Stimulated activated CD4-positive, alpha-beta T cell treated with anti-CD3 and anti-CD28 coated beads, Interleukin-4, amount 100 ng/mL, for 48 hours (primary cell): ENCODE measurements at regions not wholly inside any gene's neighbourhood (a gene's known extent, or its start where the extent isn't known, plus 50 kb on each side); places are given as distances from the start of the nearest gene placed in this dataset.

Experiments
- DNase-seq, 2 donors: peaks; one replicate each; pipeline ENCODE4 v3.0.0-alpha.2; 2020; ENCODE audit warnings: low read depth in 2 of 2

DNA sequence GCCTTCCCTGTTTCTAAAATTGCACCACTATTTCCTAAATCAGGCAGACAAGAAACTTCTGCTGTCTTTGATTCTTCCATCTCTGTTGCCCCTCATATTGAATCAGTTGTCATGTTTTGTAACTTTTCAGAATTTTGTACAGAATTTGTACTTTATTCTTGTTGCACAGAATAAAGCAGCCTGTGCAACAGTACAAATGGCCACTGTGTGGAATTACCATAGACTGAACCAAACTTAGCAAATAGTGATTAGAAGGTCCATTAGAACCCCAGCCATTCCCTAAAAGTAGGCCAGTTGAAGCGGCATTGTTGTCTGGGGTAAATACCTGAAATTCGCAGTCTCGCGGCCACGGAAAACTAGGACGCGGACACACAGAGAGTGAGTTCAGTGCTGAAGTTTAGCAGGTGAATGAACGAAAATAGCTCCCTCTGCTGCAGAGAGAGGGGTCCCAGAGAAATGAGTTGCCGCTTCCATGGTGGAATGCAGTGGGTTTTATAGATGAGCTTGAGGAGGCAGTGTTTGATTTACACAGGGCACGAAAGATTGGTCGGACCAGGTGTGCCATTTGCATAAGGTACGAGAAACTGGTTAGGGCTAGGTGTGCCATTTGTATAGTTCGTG, 71.8 kb downstream of the C4orf33 start:
- no peak for DNase-seq

- DNase-seq: no peak
Observed at GRCh38 chr4:129172181-129172580, 76.2 kb downstream of the C4orf33 start.

GRCh38 chr4:129176864-129177263, 80.9 kb downstream of the C4orf33 start:
- DNase-seq: no peak

DNA sequence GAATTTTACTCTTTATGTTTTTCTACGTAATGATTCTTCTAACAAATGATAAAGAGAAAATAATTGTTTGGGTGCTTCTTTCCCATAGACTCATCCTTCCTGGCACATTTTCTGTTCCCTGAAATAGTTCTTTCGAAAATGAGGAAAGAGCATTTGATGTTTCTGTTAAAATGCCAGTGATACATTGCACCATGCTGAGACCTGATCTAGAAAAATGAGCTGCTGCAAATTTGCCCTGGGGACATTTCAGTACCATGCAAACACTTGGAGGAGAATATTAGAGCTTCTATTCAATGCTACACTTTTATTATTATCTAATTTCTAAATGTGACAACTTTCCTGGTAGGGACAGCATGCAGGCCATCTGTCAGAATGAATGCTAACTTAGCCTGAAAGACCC, 83.3 kb downstream of the C4orf33 start:
- DNase-seq: no peak

DNA sequence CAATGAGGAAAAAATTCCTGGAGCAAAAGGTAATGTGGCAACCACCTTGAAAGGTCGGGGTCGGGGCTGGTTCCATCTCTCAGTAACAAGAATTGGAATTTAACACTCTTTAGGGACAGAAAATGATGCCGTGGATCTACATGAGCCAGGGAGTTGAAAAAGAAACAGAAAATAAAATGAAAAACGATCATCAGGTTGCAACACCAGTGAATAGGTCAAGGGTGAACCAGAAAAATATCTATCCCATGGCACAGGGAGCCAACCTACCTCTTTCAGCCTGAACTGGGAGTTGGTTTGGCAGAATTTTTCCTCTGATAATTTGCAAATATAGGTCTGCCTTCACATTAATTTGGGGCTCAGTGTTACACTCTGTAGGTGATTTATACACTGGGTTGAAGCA, 93.7 kb downstream of the C4orf33 start:
- no peak for DNase-seq

DNA sequence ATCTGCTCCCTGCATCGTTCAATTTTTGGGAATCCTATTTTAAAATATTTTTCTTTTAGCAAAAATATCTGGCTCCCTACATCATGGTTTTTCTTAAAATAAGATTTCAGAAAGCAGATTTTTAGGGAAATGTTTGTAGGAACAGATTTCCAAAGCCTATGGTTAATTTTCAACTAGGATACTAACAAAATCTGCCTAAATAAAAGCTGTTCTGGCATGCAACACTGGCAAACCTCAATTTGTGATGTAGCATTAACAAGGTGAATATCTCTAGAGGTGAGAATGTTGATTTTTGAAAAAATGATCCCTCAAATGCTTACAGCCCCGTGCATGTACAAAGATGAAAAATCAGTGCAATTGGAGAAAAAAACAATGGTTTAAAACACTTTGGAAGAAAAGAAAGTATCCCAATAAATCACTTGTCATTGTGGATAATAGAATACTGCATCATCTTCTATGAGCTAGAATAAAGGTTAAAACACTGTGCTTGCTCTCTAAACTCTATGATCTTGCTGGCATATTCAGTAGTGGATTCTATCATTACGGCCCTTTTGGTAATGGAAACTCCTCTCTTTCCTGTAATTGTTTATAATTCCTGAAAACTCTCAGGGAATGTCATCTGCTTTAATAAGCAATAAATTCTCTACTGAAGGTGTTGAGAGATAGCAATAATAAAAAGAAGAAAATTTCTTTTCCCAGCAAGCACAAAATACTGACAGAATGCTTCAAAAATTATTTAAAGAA, 97.6 kb downstream of the C4orf33 start:
- no peak for DNase-seq

DNA sequence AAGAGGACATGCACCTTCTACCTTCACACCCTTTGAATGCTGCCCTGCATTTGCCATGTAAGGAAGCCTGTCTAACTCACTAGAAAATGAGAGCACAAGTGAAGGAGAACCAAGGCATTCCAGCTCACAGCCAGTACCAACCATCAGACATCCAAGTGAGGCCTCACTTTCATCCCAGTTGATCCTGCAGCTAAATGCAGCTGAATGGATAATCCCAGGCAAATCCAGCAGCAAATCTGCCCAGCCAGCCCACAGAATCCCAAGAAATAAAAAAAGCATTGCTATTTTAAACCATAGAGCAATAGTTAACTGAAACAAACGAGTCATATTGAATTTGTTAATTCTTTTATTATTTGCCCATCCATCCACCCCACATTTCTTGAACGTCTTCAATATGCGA, 112.5 kb downstream of the C4orf33 start:
- DNase-seq: no peak

GRCh38 chr4:129213692-129214091, 117.7 kb downstream of the C4orf33 start:
- DNase-seq: no peak

GRCh38 chr4:129218360-129218759, 122.4 kb downstream of the C4orf33 start:
- DNase-seq: no peak

DNA sequence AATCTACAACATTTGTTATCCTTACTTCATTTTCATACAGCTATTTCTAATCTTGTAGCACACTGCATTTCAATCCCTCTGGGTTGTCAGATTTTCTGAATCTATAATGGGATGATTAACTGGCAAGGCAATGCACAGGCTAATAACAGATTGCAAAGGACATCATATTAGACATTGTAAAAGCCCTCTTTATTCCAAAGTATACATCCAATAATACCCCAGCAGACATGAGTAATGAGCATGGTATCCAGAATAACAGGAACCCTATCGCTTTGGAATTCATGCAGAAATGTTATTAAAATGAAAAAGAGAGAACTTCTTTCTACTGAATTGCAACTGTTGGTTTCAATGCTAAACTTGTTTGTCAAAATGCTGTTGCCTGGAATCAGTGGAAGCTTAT, 122.9 kb downstream of the C4orf33 start:
- DNase-seq: no peak

GRCh38 chr4:129220254-129220653, 124.3 kb downstream of the C4orf33 start:
- DNase-seq: no peak

- no peak for DNase-seq
Observed at GRCh38 chr4:129223945-129224344, 128.0 kb downstream of the C4orf33 start.

DNA sequence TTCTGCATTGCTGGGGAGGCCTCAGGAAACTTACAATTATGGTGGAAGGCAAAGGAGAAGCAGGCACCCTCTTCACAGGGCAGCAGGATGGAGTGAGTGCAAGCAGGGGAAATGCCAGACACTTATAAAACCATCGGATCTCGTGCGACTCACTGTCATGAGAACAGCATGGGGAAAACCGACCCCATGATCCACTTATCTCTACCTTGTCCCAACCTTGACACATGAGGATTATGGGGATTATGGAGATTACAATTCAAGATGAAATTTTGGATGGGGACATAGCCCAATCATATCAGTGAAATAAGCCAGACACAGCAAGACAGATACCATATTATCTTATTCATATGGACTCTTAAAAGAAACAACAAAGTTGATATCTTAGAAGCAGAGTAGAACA, 134.9 kb downstream of the C4orf33 start:
- DNase-seq: no peak

- no peak for DNase-seq
Observed at GRCh38 chr4:129231945-129232588, 136.1 kb downstream of the C4orf33 start.

DNA sequence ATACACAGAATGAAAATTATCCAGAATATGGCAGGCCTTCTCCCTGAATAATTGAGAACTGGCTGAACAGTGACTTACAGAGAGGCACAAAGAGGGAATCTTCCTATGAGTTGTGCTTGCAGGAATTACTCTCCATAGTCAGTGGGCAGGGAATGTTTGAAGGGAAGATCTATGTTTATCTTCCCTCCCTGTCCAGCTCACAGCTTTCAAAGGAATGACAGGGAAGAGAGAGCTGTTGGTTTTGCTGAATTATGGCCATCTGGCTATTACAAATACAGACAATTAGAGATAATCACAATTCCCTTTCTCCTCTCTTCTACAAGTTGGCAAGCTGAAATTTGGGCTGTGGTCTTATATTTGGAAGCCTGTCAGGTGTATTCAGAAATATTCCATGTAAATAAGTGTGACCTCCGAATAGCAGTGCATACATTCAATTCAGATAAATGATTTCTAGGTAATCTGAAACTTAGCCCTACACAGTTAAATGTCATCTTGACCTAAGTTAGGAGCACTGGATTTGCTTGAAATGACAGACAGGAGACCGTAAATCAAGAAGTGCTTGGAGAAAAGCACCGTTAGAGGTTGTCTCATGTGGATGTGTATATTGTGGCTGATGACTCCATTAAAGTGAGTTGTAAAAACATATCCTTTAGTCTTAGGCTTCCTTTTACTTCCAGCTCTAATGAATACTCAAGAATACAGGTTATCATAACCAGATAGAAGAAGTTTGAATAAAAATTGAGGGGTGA, 136.8 kb downstream of the C4orf33 start:
- DNase-seq: no peak

DNA sequence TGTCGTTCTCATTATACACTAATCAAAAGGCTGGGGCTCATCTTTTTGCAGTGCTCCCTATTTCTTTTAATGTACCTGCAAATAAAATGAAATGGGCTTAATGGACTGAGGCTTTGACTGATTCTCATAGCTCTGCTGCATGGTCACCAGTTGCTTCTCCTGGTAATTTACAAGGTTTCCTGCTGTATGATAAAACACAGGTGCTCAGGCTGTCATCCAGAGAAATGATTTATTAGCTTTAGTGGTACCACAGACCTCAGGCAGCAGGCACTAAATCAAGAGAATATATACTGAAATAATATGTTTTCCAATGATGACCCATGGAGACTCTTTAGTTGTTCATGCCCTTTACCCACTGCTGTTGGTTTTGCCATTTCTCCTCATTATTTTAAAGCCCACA, 137.7 kb downstream of the C4orf33 start:
- no peak for DNase-seq

- no peak for DNase-seq
Observed at GRCh38 chr4:129236351-129236750, 140.4 kb downstream of the C4orf33 start.

DNA sequence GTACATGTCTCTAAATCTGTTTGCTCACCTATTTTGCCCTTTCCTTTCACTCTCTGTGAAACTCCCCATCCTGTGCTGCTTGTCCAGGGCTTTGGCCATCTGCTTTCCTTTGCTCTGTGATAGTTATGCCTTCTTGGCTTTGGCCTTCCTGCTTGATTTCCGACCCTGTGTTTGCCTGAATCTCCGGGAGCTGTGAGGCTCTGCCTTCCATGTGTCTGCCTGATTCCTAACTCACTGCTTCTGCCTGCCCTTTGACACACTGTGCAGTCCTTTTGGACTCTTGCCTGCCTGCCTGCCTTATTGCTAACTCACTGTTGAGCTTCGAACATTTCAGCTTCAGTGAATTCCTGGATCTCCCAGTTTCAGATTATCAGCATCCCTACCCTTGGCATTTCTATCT, 143.1 kb downstream of the C4orf33 start:
- no peak for DNase-seq

- DNase-seq: no peak
Observed at GRCh38 chr4:129240816-129241215, 144.9 kb downstream of the C4orf33 start.

GRCh38 chr4:129246145-129246544, 150.2 kb downstream of the C4orf33 start:
- no peak for DNase-seq

DNA sequence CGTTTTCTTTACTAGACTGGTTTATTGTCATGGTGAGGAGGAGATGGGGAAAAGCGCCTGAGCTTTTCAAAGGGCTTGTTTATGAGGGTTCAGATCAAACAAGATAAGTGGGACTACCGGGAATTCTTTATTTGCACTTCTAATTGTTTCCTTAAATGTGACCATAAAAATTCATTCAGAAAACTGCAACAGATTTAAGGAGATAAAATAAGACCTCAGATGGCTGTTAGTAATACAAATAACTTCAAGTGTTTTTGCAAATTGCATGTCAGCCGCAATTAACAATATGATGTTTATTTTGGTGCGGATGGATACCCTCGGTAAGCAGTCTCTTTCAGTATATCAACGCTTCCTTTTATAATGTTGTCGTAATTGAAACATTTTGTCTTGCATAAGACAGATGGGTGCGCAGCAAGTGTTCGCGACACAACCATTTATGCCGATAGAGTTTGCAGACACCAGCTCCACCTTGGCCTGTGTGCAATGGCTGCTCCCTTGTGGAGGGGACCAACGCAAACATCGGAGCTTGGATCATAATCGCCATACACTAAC, 151.0 kb downstream of the C4orf33 start:
- DNase-seq: no peak

- DNase-seq: no peak
Observed at GRCh38 chr4:129248621-129249020, 152.7 kb downstream of the C4orf33 start.
